ENCODE measurements at regions not wholly inside any gene's neighbourhood (a gene's known extent, or its start where the extent isn't known, plus 50 kb on each side); places are given as distances from the start of the nearest gene placed in this dataset.

GRCh38 chrX:35115205-35115604 lies 172.6 kb downstream of the FAM47B start:
- TF ChIP-seq CTCF (IDR thresholded peaks at IDR 0.05), result no peak
- no peak for TF ChIP-seq EP300 (IDR thresholded peaks at IDR 0.05)

Data from upper lobe of left lung (tissue), 4 donors.